Right hindlimb (tissue), 1 donor: ENCODE measurements at regions not wholly inside any gene's neighbourhood (a gene's known extent, or its start where the extent isn't known, plus 50 kb on each side); places are given as distances from the start of the nearest gene placed in this dataset.
"Not testable (repeated sequence)": the region's sequence is repeated elsewhere in the genome, so short reads cannot be mapped to it uniquely, and the experiment has no call there.

ENCODE experiments used
- DNase-seq: peaks from one replicate; pipeline ENCODE4 v3.0.0-alpha.2; 2018

DNA sequence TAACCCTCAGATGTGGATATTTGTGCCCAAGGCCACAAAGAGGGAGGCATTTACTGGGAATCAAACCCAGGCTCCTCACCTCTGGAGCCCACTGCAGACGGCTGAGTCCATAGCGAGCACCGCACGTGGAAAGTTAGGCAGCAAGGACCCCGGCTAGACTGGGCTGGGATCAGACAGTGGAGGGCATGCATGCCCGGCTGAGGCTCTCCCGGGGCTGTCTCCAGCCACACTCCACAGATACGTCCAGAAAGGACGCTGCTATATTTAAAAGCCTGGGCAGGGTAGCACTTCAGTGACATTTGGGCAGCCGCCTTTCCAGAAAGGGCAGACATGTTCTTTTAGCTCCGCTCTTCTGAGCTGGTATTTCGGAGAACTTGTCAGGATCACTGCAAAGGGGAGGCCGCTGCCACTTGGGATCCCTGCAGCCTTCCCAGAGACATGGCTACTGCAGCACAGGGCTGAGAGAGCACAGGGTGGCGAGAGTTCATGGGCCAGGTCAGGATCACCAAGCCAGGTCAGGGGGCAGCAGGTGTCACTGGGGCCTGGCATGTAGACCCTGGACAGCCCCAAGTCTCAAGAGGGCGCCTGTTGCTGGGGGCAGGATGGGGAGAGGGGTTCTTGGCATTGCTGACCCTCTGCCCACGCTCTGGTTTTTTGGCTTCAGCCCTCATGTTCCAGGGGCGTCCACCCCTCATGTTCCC is 121.7 kb downstream of the PHETA1 start:
- DNase-seq: no peak

DNA sequence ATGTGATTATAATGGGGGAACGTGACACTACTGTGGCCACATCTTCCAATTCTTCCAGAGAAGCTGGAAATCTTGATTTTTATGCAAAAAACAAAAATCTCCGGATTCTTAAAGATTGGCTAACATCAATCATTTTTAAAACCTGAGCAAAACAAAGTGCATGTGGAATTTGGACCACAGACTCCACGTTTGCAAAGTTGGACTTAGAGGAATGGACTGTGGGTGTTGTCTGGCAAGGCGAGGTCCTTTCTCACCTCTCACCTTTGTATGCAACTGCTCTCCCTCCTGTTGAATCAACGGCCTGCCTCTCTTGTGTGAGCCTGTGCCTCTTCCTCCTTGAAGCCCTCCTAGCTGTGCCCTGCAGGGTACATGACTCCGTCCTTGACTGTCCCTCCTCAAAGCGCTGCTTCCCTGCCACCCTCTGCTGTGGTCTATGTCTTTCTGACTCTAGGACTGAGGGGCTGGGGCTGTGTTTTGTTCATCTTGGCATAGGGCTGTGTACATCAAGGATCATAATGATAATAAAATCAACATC is 122.4 kb downstream of the PHETA1 start:
- no peak for DNase-seq

DNA sequence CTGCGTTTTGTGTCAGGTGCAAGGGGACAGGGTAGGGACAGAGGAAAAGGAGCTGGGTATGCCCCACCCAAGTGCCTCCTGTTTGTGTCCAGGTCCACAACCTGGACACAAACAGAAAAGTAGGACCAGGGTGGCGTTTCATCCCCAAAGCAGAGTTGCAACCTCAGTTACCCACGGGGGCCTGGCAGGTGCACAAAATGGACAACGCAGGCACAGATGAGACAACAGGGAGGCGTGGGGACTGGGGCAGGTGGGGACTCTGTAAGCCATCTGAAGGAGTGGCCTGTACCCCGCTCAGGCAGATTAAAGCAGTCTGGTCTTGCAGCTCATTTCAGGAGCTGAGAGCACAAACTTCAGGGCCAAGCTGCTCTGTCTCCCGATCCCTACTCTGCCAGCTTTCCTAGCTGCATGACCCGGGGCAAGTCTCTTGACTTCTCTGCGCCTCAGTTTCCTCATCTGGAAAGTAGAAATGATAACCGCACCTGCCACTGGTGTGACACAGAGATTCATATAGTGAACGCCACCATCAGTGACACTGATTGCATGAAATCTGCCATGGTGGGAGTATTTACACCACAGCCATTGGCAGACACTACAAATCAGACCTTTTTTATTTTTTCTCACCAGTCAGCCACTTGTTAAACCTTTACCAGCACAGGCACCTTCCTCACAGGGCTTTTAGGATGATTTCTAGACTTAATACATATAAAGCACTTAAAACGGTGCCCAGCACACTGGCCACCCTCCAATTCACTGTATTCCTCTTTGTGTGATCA is 123.0 kb downstream of the PHETA1 start:
- no peak for DNase-seq

DNA sequence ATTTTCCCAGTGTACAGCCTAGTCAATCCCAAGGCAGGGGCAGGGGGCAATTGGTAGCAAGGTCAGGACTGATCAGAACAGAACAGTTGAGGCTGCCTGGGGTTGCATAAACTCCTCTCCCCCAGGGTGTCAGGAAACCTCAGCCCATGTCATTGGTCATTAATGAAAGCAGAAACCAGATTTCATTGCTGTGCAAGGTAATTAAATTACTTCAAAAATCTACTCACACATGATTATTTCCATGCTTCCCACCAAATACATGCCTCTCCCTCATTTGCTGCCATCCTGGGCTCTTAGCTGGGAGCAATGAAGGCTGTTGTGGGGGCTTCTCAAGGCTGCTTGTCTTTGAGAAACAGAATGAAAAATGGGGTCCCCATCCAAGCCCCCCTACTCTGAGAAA is 124.2 kb downstream of the PHETA1 start:
- no peak for DNase-seq

DNA sequence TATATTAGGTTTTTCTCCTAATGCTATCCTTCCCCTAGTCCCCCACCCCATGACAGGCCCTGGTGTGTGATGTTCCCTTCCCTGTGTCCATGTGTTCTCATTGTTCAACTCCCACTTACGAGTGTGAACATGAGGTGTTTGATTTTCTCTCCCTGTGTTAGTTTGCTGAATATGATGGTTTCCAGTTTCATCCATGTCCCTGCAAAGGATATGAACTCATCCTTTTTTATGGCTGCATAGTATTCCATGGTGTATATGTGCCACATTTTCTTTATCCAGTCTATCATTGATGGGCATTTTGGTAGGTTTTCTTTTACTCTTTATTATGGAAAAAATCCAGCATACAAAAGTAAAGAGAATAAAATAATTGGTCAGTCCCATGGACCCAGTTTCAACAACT is 126.1 kb downstream of the PHETA1 start:
- not testable (repeated sequence) for DNase-seq

DNA sequence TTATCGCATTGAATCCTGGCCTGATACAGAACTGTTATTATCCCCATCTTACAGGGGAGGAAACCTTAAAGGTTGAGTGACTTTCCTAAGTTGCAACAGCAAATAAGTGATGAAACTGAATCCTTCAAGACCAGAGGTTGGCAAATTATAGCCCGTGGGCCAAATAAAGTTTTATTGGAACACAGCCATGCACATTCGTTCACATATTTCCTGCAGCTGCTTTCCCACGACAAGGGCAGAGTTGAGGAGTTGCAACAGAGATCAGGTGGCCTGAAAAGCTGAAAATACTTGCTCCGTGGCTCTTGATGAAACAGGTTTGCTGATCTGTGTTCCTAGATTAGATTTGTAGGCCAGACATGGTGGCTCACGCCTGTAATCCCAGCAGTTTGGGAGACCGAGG is 126.7 kb downstream of the PHETA1 start:
- DNase-seq: no peak

DNA sequence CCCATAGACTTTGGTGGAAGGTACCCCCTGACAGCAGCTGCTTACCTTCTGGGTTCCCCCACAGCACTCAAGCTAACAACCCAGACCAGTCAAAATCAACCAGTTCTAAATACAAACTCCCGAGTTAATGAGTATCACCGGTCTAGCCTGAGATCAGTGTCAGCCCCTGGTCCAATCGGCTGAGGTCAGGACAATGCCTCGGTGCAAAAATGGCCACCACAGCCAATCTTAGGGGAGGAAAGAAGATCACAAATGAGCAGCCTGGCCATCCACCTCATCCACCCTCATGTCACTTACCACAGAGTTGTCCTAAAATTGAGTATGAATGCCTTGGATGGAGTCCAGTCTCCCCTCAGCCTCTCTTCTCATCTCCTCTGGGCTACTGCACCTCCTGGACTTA is 128.5 kb downstream of the PHETA1 start:
- DNase-seq: no peak

DNA sequence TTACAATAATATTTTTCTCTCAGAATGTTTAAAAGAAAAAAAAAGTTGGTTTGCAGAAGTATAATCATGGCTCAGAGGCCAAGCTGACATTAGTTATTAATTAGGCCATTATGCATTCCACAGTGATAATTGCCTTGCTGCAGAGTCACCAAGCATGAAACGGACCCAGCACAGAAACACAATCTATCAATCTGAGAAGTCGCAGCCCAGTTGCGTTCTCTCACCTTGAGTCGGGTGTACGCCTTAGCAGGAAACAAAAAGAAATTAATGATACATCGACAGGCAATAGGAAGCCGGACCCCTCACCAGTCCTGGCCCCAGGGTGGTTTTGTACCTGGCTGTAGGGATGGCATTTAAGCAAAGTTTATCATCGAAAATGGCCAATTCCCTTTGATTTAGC is 129.7 kb downstream of the PHETA1 start:
- no peak for DNase-seq

DNA sequence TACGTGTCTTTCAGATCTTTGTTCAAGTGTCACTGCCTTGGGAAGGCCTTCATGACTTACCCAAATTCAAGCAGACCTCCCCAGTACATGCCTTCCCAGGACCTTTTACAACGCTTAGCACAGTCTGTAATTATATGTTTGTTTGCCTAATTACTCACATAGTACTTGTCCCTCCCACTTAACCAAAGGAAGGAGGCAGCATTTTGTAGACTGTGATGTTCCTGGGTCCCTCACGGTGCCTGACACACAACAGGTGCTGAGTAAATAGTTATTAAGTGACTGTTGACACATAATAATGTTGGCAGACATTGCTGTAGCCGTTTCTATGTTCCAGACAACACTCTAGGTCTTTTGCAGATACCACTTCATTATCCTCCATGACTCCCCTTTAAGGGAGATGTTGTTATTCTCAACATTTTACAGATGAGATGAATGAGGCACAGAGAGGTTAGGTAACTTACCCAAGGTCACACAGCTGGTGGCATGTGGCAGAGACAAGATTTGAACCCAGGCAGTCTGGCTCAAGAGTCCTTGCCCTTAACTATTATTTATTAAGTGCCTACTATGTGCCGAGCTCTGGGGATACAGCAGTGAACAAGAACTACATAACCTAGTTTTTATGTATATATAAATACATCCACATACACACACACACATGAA is 130.7 kb downstream of the PHETA1 start:
- DNase-seq: no peak

DNA sequence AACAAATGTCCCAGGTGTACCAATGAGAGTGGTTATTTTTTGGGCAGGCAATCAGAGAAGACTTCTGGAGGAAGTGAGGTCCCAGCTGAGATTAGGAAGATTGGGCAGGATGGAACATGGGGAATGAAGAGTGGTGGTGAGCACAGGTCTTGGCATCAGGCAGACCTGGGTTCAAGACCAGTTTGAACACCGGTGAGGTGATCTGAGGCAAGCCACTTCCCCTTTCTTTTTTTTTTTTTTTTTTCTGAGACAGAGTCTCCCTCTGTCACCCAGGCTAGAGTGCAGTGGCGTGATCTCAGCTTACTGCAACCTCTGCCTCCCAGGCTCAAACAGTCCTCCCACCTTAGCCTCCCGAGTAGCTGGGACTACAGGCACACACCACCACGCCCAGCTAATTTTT is 134.4 kb downstream of the PHETA1 start:
- DNase-seq: not testable (repeated sequence)

DNA sequence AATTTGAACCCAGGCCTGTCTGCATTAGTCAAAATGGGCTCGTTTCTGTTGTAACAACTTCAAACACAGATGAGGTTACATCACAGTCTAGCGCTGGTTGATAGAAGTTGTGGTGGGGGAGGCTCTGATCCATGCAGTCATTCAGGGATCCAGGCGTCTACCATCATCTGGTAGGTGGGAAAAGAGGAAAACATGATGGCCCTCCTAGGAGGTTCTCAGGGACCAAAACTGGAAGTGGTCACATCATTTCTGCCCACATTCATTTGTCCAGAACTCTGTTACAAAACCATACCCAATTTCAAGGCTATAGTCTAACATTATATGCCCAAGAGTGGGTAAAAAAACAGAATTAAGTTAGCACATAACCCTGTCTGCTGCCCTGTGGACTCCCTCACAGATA is 135.1 kb downstream of the PHETA1 start:
- DNase-seq: no peak

DNA sequence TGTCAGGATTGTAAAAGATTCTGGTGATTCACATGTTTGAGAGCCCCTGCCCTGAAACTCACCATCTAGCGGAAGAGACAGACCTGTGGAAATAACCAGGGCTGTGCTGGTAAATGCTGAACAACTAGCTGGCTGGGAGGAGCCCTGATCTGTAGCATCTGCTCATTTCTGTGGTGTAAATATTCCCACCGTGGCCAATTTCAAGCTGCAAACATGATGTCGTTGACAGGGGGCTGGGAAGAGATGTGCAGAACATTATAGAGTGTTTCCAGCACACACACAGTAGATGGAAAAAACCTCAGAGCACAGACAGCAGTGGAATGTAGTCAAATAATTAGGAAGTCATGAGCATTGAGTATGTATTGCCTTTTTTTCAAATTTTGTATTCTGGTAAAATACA is 138.2 kb downstream of the PHETA1 start:
- no peak for DNase-seq

DNA sequence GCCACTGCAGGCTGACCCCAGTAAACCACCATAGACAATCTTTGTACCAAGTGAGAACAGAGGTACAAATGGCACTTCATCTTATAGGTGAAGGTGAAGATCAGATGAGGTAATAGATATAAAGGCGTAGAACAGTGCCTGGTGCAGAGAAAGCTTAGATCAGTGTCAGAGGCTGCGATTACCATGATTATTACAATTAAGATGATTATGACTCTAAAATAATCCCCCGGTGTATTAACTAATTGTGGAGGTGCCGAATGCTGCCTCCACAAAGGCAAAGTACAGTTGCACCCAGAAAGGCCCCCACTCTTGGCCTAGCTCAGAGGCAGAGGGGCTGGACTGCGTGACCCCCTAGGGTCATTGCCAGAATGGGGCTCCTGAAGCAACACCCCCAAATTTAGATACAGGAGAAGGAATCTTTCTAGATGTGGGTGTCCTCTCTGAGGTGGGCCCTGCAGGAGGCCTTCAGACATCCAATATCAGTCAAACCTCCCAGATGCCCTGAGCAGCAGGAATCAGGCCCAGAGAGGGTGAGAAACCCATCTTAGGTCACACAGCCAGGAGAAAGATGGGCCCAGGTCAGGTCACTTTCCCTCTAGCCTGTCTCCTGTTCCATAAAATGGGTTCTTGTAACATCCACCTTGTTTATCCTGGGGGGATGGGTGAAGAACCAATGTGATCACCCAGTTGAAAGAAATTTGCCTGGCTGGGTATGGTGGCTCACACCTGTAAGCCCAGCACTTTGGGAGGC is 139.8 kb downstream of the PHETA1 start:
- no peak for DNase-seq

DNA sequence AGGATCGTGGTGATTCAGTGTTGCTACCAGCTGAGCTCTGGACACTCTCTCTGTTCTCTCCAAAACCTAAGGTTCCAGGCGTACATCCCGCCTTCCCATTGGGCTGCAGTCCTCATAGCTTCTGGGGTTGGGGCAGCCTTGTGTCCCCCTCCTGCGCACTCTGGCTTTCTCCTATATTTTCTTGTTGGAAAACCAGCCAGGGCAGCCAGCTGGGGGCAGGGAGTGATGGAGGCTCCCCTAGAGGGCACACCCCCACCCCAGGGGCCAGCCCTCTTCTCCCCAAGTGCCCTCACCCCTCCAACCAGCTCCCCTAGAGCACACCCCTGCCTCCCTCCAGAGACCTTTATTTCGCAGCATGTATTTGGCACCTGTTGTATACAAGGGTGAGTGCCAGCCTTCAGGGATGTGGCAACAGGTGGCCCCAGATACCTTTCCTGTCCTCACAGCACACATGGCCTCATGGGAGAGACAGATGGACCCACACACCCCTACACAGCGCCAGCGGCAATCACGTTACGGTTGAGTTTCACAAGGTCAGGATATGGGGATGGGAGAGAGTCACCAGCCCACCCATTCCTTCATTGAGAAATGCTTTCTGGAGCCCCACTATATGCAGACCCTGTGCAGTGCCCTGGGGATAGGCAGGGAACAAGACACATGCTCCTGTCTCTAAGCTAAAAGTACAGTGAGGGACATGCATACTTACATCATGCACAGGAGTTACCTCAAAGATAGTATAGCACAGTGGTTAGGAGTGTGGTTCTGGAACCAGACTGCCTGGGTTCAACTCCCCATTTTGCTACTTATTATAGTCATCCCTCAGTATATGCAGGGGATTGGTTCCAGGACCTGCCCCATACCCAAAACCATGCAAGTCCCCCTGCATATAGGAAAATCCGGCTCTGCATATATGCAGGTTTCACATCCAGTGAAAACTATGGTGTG is 141.1 kb downstream of the PHETA1 start:
- no peak for DNase-seq

DNA sequence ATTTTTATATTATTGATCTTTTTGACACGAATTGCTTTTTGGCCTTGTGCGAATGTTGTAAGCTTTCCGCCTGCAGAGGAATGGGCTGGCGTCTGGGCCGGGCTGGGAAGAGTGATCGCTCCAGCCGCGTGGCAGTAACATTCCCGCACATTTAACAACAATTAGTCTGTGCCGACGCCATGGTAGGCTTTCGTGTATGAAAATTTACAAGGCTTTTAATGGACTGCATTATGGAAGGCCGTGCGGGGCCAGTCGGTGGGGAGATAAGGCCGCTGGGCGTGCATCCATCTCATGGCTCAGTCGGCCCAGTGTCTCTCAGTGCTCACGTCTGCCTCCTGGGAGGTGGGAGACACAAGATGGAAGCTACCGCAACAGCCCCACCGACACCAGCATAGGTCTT is 142.2 kb downstream of the PHETA1 start:
- no peak for DNase-seq

DNA sequence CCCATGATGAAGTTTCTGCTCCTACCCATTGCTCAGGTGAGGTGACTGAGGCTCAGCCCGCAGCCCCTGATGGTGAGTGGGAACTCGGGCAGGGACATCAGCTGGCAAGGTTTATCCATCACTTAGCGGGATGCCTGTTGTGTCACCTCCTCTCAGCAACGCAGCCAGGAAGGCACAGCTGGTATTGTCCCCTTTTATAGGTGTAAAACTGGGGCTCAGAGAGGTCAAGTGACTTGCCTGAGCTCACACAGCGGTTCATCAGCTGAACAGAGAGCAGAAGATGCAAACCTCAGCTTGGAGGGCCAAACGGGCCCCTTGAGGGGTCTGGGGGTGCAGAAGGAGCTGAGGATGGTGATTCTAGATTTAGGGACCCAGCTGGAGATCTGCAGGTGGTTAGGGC is 143.6 kb downstream of the PHETA1 start:
- DNase-seq: no peak

DNA sequence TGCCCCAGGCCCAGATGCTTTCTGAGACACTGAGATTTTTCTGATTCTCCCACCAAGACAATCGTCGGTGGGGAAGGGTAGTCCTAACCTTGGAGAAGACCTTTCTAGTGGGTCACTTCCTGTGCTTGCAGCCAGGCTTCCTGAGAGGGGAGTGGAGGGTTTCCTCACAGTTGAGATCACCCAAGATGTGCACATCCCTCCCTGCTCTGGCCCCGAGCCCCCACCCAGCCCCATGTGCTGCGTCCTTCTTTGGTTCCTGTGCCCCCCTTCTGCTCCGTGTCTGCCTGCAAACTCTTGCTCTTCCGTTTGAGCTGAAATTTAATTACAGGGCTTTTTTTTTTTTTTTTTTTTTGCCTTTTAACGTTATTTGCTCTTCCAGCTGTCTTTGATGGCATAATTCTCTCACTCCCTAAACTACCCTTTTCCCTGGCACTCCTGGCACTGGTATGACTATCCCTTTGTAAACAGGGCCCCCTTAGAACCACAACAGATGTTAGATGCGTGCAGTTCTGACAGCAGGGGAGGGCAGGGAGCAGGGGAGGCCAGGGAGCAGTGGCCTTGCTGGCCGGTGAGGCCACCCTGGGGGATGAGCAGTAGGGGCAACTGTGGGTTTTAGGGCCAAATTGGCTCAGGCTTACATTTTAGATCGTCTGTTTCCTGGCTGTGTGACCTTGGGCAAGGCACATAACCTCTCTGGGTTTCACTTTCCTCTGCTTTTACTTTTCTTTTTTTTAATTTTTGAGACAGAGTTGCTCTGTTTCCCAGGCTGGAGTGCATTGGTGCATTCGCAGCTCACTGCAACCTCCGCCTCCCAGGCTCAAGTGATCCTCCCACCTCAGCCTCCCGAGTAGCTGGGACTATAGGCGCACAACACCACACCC is 144.5 kb downstream of the PHETA1 start:
- no peak for DNase-seq

DNA sequence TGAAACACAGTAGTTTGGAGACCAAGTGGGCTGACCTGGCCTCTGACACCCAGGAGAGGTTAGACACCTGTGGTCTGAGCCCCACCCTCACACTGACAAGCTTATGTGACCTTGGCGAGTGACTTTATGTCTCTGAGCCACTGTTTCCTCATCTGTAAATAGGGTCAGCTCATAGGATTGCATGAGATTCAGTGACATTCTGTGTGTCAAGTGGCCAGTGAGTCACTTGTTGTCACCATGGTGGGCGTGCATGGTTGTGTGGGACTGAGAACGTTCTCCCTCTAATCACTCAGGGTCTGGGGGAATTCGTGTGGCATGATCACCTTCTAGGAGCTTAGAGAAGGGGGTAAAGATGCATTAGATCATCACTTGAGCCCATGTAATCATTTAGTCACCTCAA is 146.4 kb downstream of the PHETA1 start:
- DNase-seq: no peak

DNA sequence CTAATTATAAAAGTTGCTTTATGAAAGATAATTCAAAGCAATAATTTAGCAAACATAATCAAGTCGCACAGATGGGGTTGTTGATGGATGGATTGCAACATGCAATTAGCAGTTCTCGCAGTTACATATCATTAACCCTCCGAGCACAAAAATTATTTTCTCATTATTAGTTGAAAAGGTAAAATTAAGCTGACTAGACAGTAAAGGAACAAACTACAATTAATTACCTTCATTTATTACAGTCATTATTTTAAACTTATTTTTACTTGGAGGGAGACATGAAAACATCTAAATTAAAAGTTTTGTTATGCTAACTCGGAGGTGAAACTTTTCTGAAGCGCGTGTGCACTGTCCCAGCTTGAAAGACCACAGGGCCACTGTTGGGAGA is 146.9 kb downstream of the PHETA1 start:
- DNase-seq: no peak

DNA sequence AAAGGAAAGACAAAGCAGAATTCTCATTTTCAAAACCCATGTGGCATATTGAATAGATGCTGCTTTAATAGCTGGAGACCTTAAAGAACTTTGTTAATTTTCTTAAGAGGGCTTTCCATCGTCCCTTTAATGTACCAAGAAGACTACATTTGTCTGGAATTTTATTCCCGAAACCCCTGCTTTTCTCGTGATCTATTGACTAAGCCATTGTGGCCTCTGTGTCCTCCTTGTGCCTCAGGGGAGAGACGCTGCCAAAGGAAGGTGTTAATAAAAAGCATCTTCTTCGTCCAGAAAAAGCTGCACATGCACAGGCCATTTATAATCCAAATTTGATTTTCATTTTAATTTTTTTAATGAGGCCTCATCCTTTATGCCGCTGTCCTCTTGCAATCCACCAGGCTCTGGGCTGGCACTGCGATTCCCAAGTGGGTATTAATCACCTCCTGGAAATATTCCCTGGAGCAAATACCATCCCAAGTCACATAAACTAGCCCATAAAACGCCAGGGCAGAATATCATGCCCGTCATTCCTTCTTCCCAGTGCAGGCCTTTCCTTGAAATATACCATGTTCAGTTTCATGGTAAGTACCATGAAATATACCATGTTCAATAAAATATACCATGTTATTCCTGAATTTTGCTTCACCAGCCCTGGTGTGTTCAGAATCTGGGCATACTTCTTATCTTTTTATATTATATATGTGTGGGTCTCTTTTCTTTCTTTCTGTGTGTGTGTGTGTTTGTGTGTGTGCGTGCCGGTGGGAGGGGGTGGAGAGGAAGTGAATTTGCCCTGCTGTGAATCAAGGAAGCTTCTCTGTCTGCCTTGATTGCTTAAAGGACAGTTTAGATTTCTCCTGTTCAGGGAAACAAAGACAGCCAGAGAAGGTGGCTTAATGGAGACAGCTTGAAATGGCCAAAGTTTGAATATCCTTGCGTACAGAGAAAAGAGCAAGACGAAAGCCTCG is 147.6 kb downstream of the PHETA1 start:
- DNase-seq: no peak
